ENCODE measurements at regions not wholly inside any gene's neighbourhood (a gene's known extent, or its start where the extent isn't known, plus 50 kb on each side); places are given as distances from the start of the nearest gene placed in this dataset.

GRCh38 chr11:104488561-104488960 lies 324.6 kb upstream of the PDGFD start:
- H3K9me3 ChIP-seq (ENCODE audit: low read depth) = peaks cover 3% of the 10 kb centered on the region
- H3K4me3 ChIP-seq = no peak overlapping the region
- no peaks in the 10 kb centered on the region for H3K36me3 ChIP-seq
- Mint-ChIP-seq H3K4me3 (no peak overlapping the region), H3K27ac (no peak overlapping the region), H3K9me3 (peaks cover 22% of the 10 kb centered on the region), H3K27me3 (ENCODE audit: insufficient read depth, low read depth) (no peaks in the 10 kb centered on the region), H3K4me1 (peaks cover 26% of the 10 kb centered on the region), H3K36me3 (peaks cover 2% of the 10 kb centered on the region)
- no peak overlapping the region for H3K9ac ChIP-seq
- no peaks in the 10 kb centered on the region for H3K79me2 ChIP-seq (ENCODE audit: low read depth)
- no peak overlapping the region for H3K27ac ChIP-seq
- peaks cover 8% of the 10 kb centered on the region for H3K4me1 ChIP-seq
- no peaks in the 10 kb centered on the region for H3K27me3 ChIP-seq
- H4K20me1 ChIP-seq (ENCODE audit: low read depth) = no peaks in the 10 kb centered on the region
- no peak for TF ChIP-seq CTCF (IDR thresholded peaks at IDR 0.05)
- TF ChIP-seq EZH2 (IDR thresholded peaks at IDR 0.05) = no peak
- no peak for TF ChIP-seq EZH2phosphoT487 (IDR thresholded peaks at IDR 0.05)
- no peaks in the 10 kb centered on the region for H3F3A ChIP-seq (ENCODE audit: low read depth)
- H3K4me2 ChIP-seq = no peak overlapping the region
- no peak overlapping the region for H2AFZ ChIP-seq (replicated peaks)
- no peak for DNase-seq (ENCODE audit: low spot score)

GRCh38 chr11:104487046-104487806 lies 323.3 kb upstream of the PDGFD start:
- peaks cover 2% of the 10 kb centered on the region for H3K36me3 Mint-ChIP-seq
- Histone ChIP-seq H3K4me3 (no peak overlapping the region), H3K9ac (no peak overlapping the region), H3K9me3 (ENCODE audit: low read depth) (peaks cover 3% of the 10 kb centered on the region), H3K4me2 (no peak overlapping the region), H3K27me3 (no peaks in the 10 kb centered on the region), H3K4me1 (peaks cover 8% of the 10 kb centered on the region), H3K27ac (no peak overlapping the region), H3K79me2 (ENCODE audit: low read depth) (no peaks in the 10 kb centered on the region), H4K20me1 (ENCODE audit: low read depth) (no peaks in the 10 kb centered on the region), H2AFZ (replicated peaks) (no peak overlapping the region), H3F3A (ENCODE audit: low read depth) (no peaks in the 10 kb centered on the region), H3K36me3 (no peaks in the 10 kb centered on the region)
- no peak for DNase-seq (ENCODE audit: low spot score)
- H3K27me3 Mint-ChIP-seq (ENCODE audit: insufficient read depth, low read depth) = no peaks in the 10 kb centered on the region
- peak overlapping the region; percentile 89 for H3K27ac Mint-ChIP-seq
- TF ChIP-seq EZH2 (IDR thresholded peaks at IDR 0.05) = no peak
- no peak for TF ChIP-seq CTCF (IDR thresholded peaks at IDR 0.05)
- no peak for TF ChIP-seq EZH2phosphoT487 (IDR thresholded peaks at IDR 0.05)
- H3K9me3 Mint-ChIP-seq = peaks cover 26% of the 10 kb centered on the region
- H3K4me3 Mint-ChIP-seq = no peak overlapping the region
- H3K4me1 Mint-ChIP-seq = peaks cover 26% of the 10 kb centered on the region

GRCh38 chr11:104484804-104485554 lies 321.0 kb upstream of the PDGFD start:
- H3K27me3 Mint-ChIP-seq (ENCODE audit: insufficient read depth, low read depth) = no peaks in the 10 kb centered on the region
- TF ChIP-seq CTCF (IDR thresholded peaks at IDR 0.05) (no peak), EZH2phosphoT487 (IDR thresholded peaks at IDR 0.05) (no peak), EZH2 (IDR thresholded peaks at IDR 0.05) (no peak)
- H3K4me1 Mint-ChIP-seq = peaks cover 26% of the 10 kb centered on the region
- H3K9me3 ChIP-seq (ENCODE audit: low read depth) = peaks cover 3% of the 10 kb centered on the region
- no peaks in the 10 kb centered on the region for H4K20me1 ChIP-seq (ENCODE audit: low read depth)
- H2AFZ ChIP-seq (replicated peaks) = peak overlapping the region; percentile 9
- no peak overlapping the region for H3K27ac ChIP-seq
- peaks cover 24% of the 10 kb centered on the region for H3K9me3 Mint-ChIP-seq
- no peaks in the 10 kb centered on the region for H3F3A ChIP-seq (ENCODE audit: low read depth)
- peak overlapping the region; percentile 85 for H3K27ac Mint-ChIP-seq
- H3K4me1 ChIP-seq = peaks cover 8% of the 10 kb centered on the region
- no peaks in the 10 kb centered on the region for H3K36me3 Mint-ChIP-seq
- no peak overlapping the region for H3K4me3 Mint-ChIP-seq
- no peaks in the 10 kb centered on the region for H3K36me3 ChIP-seq
- no peaks in the 10 kb centered on the region for H3K27me3 ChIP-seq
- no peak overlapping the region for H3K9ac ChIP-seq
- H3K4me2 ChIP-seq = no peak overlapping the region
- H3K79me2 ChIP-seq (ENCODE audit: low read depth) = no peaks in the 10 kb centered on the region
- H3K4me3 ChIP-seq = no peak overlapping the region
- peak; percentile 2 for DNase-seq (ENCODE audit: low spot score)
